ENCODE measurements at regions not wholly inside any gene's neighbourhood (a gene's known extent, or its start where the extent isn't known, plus 50 kb on each side); places are given as distances from the start of the nearest gene placed in this dataset.

DNA sequence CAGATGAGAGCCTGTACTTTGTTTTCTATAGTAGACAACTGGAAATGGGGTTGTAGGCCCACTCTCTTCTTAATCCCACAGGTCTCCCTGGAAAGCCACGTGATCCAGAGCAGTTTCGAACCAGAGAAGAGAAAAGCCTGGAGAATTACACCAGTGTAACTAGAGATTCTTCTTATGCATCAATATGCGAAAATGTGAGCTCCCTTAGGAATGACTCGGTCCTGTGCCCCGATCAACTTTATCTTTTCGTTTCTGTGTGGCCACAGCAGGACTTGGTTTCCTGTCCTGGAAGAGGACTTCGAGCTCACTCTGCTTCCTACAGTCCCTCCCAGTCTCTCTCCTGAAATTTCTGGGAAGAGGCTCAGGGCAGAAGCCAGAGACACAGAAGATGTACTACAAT, 73.8 kb upstream of the TPM1 start:
- no peak for DNase-seq

DNA sequence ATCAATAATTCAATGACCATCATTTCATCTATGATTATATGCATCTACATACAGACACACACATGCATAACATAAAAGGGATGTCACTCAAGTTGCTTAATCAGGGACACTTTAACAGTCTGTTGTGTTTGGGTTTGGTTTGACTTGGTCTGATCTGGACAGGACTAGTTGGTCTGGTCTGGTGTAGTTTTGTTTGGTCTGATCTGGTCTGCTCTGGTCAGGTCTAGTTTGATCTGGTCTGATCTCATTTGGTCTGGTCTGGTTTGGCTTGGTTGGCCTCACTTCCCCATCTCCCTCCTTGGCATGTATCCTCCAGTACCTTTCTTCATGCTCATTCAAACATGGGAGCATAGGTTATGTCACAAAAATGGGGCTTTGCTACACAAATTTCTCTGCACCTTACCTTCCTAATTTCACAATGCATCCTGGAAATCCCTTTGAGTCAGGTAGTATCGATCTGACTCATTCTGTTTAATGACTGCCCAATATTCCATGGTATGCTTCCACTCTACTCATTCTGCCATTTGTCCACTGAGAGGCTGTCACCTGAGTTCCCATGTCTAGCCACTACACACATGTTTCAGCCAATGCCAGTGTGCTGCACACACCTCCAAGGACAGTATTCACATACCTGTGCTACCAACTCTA, 73.0 kb upstream of the TPM1 start:
- no peak for DNase-seq

- DNase-seq = no peak
Measured at GRCh38 chr15:62972814-62973213, 69.7 kb upstream of the TPM1 start.

- no peak for DNase-seq
Measured at GRCh38 chr15:62975515-62975914, 67.0 kb upstream of the TPM1 start.

DNA sequence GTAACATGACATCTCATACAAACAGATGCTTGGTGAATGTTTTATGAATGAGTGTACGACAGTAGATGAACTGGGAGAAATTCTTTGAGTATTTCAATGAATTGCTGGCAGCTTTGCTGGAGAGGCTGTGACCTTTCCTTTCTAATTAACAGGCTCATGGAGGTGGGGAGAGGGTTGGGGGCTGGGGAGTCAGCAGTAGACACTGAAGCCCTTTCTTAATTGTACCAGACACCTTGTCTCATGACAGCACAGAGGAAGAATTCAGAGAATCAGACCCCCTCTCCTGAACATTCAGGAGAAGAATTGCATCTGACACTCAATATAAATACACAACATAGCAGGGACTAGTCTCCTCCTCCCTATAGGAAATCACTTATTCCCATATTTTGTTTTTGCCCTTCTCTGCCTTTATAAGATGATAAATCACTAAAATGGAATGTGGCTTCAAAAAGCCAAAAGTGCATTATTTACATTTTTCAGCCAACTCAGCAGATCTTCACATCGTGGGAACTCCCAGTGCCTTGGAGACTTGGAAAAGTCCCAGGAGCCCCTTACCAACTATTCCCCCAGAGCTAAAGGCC, 66.2 kb upstream of the TPM1 start:
- no peak for DNase-seq

GRCh38 chr15:62977952-62978811, 64.4 kb upstream of the TPM1 start:
- DNase-seq = no peak

- no peak for DNase-seq
Measured at GRCh38 chr15:62979252-62979651, 63.3 kb upstream of the TPM1 start.

- no peak for DNase-seq
Measured at GRCh38 chr15:62981071-62981470, 61.5 kb upstream of the TPM1 start.

DNA sequence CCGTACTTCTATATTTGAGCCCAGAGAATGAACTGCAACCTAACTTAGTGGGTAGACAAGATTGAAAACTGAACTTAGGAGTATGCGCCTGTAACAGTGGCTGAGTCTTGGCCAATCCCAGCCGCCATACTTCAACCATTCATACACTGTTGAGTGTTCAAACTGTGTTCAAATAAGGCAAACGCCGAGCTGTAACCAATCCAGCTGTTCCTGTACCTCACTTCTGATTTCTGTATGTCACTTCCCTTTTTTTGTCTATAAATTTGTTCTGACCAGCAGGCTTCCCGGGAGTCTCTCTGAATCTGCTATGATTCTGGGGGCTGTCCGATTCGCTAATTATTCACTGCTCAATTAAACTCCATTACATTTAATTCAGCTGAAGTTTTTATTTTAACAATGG, 58.6 kb upstream of the TPM1 start:
- DNase-seq = no peak

- DNase-seq = no peak
Measured at GRCh38 chr15:62985768-62986167, 56.8 kb upstream of the TPM1 start.

DNA sequence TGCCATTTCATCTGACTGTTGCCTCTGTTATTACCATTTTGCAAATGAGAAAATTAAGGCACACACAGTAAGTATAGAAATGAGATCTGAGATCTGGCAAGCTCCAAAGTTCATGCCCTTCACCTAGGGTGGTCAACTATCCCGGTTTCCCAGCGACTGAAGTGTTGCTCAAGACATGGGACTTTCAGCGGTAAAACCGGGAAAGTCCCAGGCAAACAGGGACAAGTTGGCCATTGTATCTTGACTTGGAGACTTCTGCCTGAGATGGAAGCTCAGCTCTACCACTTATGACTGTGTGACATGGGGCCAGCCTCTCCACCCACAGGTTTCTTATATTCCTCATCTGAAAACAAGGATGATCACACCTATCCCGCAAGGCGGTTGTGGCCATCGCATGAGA, 55.6 kb upstream of the TPM1 start:
- no peak for DNase-seq

DNA sequence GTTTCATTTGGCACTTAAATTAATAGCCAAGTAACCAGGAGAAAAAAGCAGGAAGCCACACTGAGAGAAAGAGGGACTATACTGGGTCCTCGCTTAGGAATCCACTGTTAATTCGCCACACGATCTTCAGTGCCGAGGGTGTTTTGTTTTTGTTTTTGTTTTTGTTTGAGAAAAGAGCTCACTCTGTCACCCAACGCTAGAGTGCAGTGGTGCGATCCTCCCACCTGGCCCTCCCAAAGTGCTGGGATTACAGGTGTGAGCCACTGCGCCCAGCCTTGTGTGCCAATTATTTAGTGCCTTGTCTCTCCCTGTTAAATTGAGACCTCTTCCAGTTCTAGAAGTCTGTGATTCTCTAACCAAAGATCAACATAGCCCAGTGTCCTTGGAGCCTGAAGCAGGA, 53.8 kb upstream of the TPM1 start:
- DNase-seq = no peak

- no peak for DNase-seq
Measured at GRCh38 chr15:62989366-62990055, 53.0 kb upstream of the TPM1 start.

DNA sequence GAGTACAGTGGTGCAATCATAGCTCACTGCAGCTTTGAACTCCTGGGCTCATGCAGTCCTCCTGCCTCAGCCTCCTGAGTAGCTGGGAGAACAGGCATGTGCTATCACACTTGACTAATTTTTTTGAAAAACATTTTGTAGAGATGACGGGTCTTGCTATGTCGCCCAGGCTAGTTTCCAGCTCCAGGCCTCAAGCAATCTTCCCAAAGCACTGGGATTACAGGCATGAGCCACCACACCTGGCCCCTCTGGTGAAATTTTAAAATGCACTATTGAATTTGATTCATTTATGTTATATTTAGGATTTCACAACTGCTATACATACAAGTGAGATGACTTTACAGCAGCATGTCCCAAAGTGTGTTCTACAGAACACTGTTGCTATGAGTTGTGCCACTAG, 50.8 kb upstream of the TPM1 start:
- no peak for DNase-seq

DNA sequence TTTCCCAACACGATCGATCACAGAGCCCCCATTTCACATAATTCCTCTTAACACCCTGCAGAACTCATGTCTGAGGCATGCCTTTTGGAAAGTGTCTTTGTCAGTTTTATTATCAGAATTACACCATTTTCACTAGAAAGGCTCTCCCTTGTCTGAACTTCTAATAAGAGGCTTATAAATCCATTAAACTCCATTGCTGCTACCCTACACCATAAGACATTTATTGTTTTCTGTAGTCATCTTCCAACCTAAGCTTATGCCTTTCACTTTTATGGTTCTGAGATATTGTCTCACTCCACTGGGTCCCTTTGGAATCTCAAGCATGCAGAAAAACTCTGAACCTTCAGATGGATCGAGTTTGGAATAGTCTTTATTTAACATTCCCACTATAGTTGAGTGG, 50.2 kb upstream of the TPM1 start:
- DNase-seq = no peak

Measured in CD4-positive, alpha-beta T cell treated with Interleukin-21 for 1 hour (primary cell).